Kidney epithelial cell (primary cell): ENCODE measurements at regions not wholly inside any gene's neighbourhood (a gene's known extent, or its start where the extent isn't known, plus 50 kb on each side); places are given as distances from the start of the nearest gene placed in this dataset.

Experiments used
- DNase-seq: peaks from one replicate; pipeline ENCODE4 v3.0.0-alpha.2; 2010; ENCODE audit warnings: low read depth
- H3K27me3 ChIP-seq: 2 replicates; pipeline ENCODE4 v1.6.0; 2011; ENCODE audit warnings: low read length; ENCODE audit not compliant: control insufficient read depth, insufficient read depth
- H3K36me3 ChIP-seq: 2 replicates; pipeline ENCODE4 v1.5.1; 2011; ENCODE audit warnings: low read length; ENCODE audit not compliant: control insufficient read depth, insufficient read depth
- H3K4me3 ChIP-seq: 2 replicates; pipeline ENCODE4 v1.5.1; 2011; ENCODE audit warnings: low read depth, mild to moderate bottlenecking, control low read depth, low read length
- TF ChIP-seq, protein P1 (sequence below): IDR thresholded peaks from 2 replicates; pipeline ENCODE4 v1.5.1; 2011; ENCODE audit warnings: mild to moderate bottlenecking, moderate library complexity, low read length, control low read depth, inconsistent platforms; ENCODE audit not compliant: insufficient read depth, poor library complexity, severe bottlenecking

DNA sequence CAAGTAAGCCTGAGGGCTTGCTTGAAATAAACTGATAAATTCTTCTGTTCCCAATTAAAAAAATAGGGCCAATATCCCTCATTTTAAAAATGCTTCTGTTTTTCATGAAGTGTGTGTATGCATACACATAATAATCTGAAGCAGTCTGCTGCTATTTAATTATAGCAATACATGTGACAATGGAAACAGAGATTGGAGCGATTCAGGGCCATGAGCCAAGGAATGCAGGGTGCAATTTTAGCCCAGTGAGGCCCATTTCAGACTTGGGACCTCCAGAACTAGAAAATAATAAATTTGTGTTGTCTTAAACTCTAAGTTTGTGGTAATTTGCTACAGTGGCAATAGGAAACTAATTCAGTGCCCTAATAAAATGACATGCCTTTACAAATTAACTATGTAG lies 264.9 kb downstream of the LTN1 start:
- no peak for DNase-seq
- Histone ChIP-seq H3K4me3 (no peak overlapping the region), H3K27me3 (no peaks in the 10 kb centered on the region), H3K36me3 (no peaks in the 10 kb centered on the region)
- TF ChIP-seq, protein P1, sequence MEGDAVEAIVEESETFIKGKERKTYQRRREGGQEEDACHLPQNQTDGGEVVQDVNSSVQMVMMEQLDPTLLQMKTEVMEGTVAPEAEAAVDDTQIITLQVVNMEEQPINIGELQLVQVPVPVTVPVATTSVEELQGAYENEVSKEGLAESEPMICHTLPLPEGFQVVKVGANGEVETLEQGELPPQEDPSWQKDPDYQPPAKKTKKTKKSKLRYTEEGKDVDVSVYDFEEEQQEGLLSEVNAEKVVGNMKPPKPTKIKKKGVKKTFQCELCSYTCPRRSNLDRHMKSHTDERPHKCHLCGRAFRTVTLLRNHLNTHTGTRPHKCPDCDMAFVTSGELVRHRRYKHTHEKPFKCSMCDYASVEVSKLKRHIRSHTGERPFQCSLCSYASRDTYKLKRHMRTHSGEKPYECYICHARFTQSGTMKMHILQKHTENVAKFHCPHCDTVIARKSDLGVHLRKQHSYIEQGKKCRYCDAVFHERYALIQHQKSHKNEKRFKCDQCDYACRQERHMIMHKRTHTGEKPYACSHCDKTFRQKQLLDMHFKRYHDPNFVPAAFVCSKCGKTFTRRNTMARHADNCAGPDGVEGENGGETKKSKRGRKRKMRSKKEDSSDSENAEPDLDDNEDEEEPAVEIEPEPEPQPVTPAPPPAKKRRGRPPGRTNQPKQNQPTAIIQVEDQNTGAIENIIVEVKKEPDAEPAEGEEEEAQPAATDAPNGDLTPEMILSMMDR: no peak

DNA sequence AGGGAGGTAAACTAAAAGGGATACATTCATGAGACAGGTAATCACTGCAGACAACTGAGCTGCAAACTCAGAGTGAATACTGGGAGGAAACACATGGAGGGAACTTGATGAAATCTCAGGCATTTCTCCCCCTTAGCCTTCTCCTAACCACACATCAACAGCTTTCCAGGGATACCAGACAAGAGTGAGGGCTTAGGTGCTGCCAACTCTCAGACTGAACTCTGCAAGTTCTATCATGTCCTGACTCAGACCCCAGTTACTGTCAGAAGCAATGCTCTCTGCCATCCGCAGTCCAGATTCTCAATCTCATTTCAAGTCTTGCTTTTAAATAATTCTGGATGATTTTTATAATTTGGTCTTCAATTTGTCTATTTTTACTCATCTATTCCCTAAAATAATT lies 267.3 kb downstream of the LTN1 start:
- no peak for DNase-seq

DNA sequence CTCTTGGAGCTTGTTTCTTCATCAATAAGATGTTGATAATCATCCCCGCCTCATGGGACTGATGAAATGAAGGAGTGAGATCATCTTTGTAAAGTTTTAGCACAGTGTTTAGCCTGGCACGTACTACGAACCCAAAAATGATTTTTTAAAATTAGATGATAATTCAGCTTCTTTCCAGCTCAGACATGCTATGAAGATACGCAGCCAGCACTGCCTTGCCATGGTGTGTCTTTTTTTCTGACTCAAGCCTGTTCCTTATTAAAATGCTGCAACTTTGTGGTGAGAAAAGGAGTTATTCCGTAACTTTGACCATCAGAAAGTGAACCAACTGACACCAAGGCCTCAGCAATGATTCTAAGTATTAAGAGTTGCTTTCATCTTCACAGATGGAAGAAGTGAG lies 269.0 kb downstream of the LTN1 start:
- Histone ChIP-seq H3K27me3 (no peaks in the 10 kb centered on the region), H3K36me3 (no peaks in the 10 kb centered on the region), H3K4me3 (no peak overlapping the region)
- TF ChIP-seq, protein P1: no peak
- DNase-seq: no peak

More for the DNA sequence above, 267.3 kb downstream of the LTN1 start:
- Histone ChIP-seq H3K36me3 (no peaks in the 10 kb centered on the region), H3K4me3 (no peak overlapping the region), H3K27me3 (no peaks in the 10 kb centered on the region)
- TF ChIP-seq, protein P1: no peak

DNA sequence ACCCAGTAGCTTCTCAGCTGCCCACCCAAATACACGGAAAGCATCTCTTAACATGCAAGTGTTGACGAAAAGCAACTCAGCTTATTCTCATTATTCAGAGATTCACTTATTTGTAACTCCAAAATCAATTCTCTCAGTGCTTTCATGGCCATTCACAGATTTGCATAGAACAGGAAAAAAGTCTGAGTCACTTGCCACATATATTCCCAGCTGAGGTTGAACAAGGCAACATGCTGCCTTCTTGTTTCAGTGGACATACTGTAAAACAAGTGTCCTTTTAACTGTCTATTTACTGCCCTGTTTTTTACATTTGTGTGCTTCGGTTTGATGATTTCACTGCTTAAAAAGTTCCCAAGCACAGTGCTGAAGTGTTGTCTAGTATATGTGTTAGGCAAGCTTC lies 273.0 kb downstream of the LTN1 start:
- TF ChIP-seq, protein P1: no peak
- Histone ChIP-seq H3K36me3 (no peaks in the 10 kb centered on the region), H3K4me3 (no peak overlapping the region), H3K27me3 (no peaks in the 10 kb centered on the region)
- DNase-seq: no peak

DNA sequence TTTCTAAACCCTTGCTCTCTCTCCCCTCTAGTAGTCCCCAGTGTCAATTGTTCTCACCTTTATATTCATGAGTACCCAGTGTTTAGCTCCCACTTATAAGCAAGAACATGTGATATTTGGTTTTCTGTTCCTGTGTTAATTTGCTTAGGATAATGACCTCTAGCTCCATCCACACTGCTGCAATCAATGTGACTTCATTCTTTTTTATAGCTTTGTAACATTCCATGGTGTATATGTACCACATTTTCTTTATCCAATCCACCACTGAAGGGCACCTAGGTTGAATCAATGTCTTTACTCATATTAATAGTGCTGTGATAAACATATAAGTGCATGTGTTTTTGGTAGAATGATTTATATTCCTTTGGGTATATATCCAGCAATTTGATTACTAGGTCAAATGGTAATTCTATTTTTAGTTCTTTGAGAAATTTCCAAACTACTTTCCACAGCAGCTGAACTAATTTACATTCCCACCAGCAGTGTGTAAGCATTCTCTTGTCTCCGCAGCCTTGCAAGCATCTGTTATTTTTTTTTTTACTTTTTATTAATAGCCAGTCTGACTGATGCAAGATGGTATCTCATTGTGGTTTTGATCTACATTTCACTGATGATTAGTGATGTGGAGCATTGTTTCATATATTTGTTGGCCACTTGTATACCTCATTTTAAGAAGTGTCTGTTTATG lies 277.8 kb downstream of the LTN1 start:
- no peak for DNase-seq
- no peaks in the 10 kb centered on the region for H3K27me3 ChIP-seq
- TF ChIP-seq, protein P1: no peak
- no peak overlapping the region for H3K4me3 ChIP-seq
- H3K36me3 ChIP-seq: no peaks in the 10 kb centered on the region

DNA sequence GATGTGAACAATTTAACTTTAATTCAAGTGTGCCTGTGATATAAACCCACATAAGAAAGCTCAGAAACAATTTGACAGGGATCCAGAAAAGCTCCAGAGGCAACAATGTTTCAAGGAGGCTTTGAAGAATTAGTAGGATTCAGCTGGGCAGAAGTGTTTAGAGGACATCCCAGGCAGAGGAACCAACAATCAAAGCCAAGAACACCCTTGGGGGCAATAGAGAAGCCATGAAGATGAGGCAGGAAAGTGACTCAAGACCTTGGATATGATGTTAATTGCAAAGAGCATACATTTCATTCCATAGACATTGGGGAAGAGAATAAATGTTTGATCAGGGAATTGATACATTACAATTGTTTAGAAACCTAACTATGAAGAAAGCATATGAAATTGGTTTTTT lies 280.3 kb downstream of the LTN1 start:
- H3K36me3 ChIP-seq: no peaks in the 10 kb centered on the region
- TF ChIP-seq, protein P1: no peak
- no peaks in the 10 kb centered on the region for H3K27me3 ChIP-seq
- DNase-seq: no peak
- H3K4me3 ChIP-seq: no peak overlapping the region
